Cardiac fibroblast (primary cell): ENCODE measurements at regions not wholly inside any gene's neighbourhood (a gene's known extent, or its start where the extent isn't known, plus 50 kb on each side); places are given as distances from the start of the nearest gene placed in this dataset.

Experiments
- DNase-seq, 2 donors: peaks; one replicate each; pipeline versions ENCODE4 v3.0.0 to v3.0.0-alpha.2; 2010; ENCODE audit warnings: low read depth in 2 of 2
- H3K4me3 ChIP-seq, 2 donors: replicated peaks in 1 of 2; 1 replicate in 1 of 2; 2 replicates in 1 of 2; pipeline ENCODE4 v1.5.1; 2011; ENCODE audit warnings: low read depth in 2 of 2, low read length in 2 of 2, mild to moderate bottlenecking in 2 of 2, moderate library complexity in 1 of 2
- TF ChIP-seq, protein P1 (sequence below): IDR thresholded peaks from one replicate; pipeline ENCODE4 v1.5.1; 2011; ENCODE audit warnings: low read depth, mild to moderate bottlenecking, low read length, inconsistent platforms

DNA sequence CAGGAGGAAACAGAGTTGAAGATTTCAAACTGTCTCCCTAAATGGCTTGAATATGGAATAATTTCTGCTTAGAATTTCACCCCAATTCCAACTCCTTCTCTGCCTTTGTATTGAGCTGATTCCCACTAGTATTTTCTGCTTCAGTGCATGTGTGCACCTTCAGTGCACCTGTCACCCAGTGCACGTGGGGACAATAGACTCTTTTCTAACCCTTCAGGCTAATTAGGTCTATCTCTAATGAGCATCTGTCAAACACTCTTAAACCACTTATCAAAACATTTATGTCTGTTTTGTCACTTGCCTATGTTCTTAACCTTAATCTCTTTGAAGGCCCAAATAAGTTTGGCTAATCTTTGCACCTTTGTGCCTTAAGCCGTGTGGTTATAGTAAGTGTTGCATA, 232.0 kb upstream of the NETO1 start:
- no peak overlapping the region for H3K4me3 ChIP-seq
- no peak for DNase-seq
- TF ChIP-seq, protein P1, sequence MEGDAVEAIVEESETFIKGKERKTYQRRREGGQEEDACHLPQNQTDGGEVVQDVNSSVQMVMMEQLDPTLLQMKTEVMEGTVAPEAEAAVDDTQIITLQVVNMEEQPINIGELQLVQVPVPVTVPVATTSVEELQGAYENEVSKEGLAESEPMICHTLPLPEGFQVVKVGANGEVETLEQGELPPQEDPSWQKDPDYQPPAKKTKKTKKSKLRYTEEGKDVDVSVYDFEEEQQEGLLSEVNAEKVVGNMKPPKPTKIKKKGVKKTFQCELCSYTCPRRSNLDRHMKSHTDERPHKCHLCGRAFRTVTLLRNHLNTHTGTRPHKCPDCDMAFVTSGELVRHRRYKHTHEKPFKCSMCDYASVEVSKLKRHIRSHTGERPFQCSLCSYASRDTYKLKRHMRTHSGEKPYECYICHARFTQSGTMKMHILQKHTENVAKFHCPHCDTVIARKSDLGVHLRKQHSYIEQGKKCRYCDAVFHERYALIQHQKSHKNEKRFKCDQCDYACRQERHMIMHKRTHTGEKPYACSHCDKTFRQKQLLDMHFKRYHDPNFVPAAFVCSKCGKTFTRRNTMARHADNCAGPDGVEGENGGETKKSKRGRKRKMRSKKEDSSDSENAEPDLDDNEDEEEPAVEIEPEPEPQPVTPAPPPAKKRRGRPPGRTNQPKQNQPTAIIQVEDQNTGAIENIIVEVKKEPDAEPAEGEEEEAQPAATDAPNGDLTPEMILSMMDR: no peak

DNA sequence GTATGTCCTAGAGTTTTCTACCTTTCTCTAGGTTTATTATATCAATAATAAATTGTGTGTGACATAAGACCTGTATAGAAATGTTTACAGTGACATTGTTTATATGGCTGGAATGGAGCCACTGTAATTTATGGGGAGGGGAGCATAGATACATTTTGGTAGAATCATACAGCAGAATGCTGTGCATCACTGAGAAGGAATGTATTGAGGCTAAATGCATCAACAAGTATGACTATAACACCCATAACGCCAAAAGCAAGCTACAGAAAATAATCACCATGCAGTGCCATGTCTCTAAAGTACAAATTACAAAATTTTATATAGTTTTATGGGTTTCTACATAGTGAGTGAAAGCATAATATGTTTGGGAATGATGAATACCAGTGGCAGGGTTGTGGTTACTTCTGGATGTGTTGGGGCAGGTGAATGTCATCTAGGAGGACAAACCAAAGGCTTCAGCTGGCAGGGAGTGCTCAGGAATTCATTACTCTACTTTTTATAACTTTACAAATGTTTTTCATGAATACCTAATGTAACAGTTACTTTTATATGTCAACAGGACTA, 226.0 kb upstream of the NETO1 start:
- no peak overlapping the region for H3K4me3 ChIP-seq
- peak in 1 of 2 donors; percentile 13 for DNase-seq
- TF ChIP-seq, protein P1: no peak

DNA sequence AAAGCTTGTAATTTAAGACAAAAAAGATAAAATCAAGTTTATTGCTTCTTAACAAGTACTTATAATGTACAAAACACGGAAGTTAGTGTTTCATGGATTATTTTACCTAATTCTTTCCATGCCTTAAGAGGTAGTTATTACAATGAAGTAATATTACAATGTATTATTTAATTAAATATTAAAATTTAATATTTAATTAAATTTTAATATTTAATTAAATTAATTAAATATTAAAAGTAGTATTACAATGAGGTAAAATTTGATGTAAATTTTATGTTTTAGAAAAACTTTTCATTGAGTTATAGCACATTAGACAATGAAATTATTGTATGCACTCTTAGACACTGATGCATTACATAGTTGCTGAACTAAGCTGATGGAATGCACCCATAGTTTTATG, 220.7 kb upstream of the NETO1 start:
- TF ChIP-seq, protein P1: no peak
- no peak overlapping the region for H3K4me3 ChIP-seq
- DNase-seq: no peak

DNA sequence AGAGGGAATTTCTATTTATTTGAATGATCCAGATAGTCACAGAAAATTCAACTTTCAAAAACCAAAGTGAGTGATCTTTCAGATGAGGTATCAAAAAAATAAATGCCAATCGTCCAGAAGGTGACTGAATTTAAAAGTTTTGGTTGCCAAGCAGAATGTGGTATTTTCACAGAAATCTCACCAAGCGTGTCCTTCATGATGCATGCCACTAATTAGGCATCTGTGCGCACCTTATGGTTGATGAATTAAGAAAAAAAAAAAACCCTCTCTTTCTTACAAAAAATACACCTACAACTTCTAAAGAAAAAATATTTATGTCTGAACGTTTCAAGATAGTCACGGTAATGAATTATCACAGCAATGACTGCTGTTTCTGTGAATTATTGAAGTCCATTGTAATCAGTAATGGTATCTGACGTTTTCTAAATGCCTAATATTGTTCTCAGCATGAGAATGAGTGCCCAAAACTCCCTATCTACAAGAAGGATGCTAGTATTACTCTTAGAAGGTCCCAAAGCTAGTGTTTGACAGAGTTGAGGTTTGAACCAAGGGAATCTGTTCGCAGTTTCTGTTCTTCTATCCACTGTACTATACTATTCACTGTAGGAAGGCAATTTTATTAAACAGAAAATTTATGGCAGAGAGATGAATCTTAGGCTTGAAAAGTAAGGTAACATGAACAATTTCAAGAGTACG, 219.6 kb upstream of the NETO1 start:
- TF ChIP-seq, protein P1: no peak
- DNase-seq: no peak

DNA sequence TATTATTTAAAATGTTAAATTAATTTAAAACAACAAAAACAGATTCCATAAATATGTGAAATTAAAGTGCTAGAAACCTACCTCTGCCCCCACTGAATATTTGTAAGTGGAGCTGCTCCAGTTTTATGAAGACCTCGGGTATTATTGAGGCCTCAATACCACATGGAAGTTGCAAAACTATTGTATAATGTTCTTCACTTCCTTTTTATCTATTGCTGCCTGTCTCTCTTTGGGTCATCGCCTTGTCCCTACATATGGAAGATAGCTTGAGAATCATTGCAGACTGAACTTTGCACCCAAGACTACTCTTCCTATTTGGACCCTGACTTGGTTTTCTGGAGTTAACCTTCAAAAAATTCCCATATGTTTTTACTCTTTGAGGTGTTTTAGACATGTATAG, 212.1 kb upstream of the NETO1 start:
- DNase-seq: no peak
- H3K4me3 ChIP-seq: no peak overlapping the region
- TF ChIP-seq, protein P1: no peak

More for the DNA sequence above, 219.6 kb upstream of the NETO1 start:
- no peak overlapping the region for H3K4me3 ChIP-seq

DNA sequence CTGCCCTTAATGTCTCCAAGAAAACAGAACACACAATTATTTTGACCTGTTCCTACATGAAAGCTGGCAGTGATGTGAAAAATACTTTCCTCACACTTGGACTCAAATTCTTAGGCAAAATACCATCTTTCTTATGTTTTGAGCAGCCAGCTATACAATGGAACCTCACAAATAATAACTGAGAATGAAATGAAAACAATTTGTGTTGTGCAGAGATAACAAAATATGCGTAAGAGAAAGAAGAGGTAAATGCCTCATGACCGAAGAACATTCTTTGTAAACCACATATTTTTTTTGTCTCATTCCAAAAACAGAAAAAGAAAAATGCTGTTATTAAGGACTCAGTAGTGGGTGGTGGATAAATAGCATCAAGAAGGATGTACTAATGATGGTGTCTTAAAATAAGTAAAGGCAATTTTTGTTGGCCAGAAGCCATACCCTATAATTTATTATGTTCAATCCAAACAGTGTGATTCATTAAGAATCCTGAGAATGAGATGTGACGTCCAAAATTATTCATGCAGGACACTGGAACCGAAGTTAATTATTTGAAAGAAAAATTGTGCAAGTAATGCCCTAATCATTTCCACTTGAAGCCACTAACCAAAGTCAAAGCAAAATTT, 193.0 kb upstream of the NETO1 start:
- DNase-seq: peak; percentile 10 to 39
- TF ChIP-seq, protein P1: no peak
- no peak overlapping the region for H3K4me3 ChIP-seq
